Fibroblast of lung (primary cell): ENCODE measurements at regions not wholly inside any gene's neighbourhood (a gene's known extent, or its start where the extent isn't known, plus 50 kb on each side); places are given as distances from the start of the nearest gene placed in this dataset.

Source experiments
- CTCF ChIP-seq, 2 donors: IDR thresholded peaks in 1 of 2; conservative IDR thresholded peaks in 1 of 2; 1 replicate in 1 of 2; 2 replicates in 1 of 2; pipeline ENCODE4 v1.5.1; 2011 to 2012; ENCODE audit warnings: low read length in 2 of 2, control low read depth in 1 of 2, inconsistent platforms in 1 of 2, low read depth in 1 of 2, mild to moderate bottlenecking in 1 of 2
- EZH2 ChIP-seq: IDR thresholded peaks from 2 replicates; pipeline ENCODE4 v1.5.1; 2012; ENCODE audit warnings: low read length, control low read depth, mild to moderate bottlenecking; ENCODE audit errors: missing control alignments

- TF ChIP-seq EZH2 (no peak), CTCF (conservative IDR thresholded peaks at IDR 0.05 in 1 of 2, IDR thresholded peaks at IDR 0.05 in 1 of 2; ENCODE audit: low read depth in 1 of 2, low read length in 2 of 2) (no peak)
These were observed 307.1 kb upstream of the CPXCR1 start for GRCh38 chrX:88439935-88440334.
